ENCODE measurements at regions not wholly inside any gene's neighbourhood (a gene's known extent, or its start where the extent isn't known, plus 50 kb on each side); places are given as distances from the start of the nearest gene placed in this dataset.

DNA sequence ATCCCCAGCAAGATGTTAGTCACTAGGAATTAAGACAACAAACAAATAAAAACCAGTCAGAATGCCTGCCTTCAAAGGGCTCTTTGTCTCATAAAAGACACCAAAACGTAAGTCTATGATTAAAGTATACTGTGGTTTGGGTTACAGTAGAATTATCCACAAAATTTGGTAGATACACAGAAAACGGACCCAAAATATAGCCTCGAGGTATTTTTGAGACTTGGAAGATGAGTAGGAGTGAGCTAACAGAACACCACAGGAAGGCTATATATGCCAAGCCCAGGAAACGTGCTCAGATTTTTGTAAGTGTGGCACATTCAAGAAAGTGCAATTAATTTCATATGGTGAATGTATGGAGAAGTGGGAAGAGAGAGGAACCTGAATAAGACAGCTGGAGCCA is 831.4 kb downstream of the CDH11 start:
- WGBS, 2 donors: 73 to 84% methylated on average over 4 of the region's 4 CpGs
- Histone ChIP-seq H3K27me3 (no peaks in the 10 kb centered on the region), H3K4me3 (replicated peaks in 1 of 3) (no peak overlapping the region), H3K9me3 (no peaks in the 10 kb centered on the region), H3K36me3 (no peaks in the 10 kb centered on the region), H3K4me1 (no peaks in the 10 kb centered on the region), H3K27ac (no peak overlapping the region)
- TF ChIP-seq POLR2A (IDR thresholded peaks at IDR 0.05): no peak
- intact Hi-C loops (cut with DNase I): no loop called here
- no peak for DNase-seq

DNA sequence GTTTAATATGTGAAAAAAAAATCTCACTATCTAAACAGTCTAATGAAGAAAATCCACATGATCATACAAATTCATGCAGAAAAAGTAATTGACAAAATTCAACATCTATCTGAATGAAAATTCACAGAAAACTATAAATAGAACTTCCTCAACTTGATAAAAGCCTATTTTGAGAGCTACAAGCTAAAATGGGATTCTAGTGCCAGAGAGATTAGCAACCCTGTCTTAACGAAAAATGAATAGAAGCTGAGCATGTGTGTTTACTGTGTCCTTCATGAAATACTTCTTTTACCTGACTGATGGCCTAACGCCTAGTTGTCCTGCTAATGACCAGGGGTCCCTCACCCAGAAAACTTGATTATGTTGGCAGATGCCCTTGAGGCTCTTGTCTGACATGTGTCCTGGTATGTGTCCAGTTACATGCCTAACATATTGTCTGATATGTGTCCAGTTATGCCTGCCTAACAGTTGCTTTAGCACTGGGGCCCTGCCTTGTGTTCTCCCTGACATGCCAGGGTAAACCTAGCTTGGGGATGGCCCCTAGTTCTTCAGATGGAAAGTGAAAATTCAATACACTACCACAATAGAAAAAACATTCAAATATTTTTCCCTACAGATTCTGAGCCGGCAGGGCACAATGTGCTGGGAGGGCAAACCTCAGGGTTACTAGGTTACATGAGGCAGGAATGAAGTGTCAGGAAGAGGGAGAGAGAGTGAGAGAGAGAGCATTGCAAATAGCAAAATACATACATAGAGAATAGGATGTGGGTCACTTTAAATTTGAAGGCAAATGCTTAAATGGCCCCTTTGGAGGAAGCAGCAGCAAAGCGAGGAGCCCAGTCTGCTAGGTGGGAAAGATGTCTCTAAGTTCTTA is 834.0 kb downstream of the CDH11 start:
- no peaks in the 10 kb centered on the region for H3K27me3 ChIP-seq
- no peak overlapping the region for H3K27ac ChIP-seq
- TF ChIP-seq POLR2A (IDR thresholded peaks at IDR 0.05): no peak
- TF ChIP-seq, protein P1, sequence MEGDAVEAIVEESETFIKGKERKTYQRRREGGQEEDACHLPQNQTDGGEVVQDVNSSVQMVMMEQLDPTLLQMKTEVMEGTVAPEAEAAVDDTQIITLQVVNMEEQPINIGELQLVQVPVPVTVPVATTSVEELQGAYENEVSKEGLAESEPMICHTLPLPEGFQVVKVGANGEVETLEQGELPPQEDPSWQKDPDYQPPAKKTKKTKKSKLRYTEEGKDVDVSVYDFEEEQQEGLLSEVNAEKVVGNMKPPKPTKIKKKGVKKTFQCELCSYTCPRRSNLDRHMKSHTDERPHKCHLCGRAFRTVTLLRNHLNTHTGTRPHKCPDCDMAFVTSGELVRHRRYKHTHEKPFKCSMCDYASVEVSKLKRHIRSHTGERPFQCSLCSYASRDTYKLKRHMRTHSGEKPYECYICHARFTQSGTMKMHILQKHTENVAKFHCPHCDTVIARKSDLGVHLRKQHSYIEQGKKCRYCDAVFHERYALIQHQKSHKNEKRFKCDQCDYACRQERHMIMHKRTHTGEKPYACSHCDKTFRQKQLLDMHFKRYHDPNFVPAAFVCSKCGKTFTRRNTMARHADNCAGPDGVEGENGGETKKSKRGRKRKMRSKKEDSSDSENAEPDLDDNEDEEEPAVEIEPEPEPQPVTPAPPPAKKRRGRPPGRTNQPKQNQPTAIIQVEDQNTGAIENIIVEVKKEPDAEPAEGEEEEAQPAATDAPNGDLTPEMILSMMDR (IDR thresholded peaks at IDR 0.05): no peak
- no peak overlapping the region for H3K4me3 ChIP-seq (replicated peaks in 1 of 3)
- WGBS, 2 donors: 82 to 84% methylated on average over 4 of the region's 4 CpGs
- intact Hi-C loops (cut with DNase I): no loop called here
- no peaks in the 10 kb centered on the region for H3K36me3 ChIP-seq
- H3K4me1 ChIP-seq: no peaks in the 10 kb centered on the region
- DNase-seq: no peak
- no peaks in the 10 kb centered on the region for H3K9me3 ChIP-seq

DNA sequence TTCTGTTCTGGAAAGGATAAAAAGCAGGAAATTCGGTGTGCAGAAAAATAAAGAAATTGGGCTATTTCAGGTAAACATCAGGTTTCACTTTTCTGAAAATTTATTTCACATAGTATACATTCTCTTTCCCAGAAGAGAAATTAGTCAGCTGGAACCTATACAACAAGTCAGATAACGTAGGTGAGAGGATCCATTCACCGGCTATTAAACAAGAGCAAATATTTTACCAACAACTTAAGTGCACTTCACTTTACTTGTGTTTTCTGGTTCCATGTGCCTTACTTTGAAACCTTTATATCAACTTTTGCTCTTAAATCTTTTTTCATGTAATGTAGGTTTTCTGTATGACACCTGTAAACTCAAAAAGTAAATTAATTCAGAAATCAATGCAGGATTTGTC is 839.7 kb downstream of the CDH11 start:
- no peak for DNase-seq
- no peaks in the 10 kb centered on the region for H3K4me1 ChIP-seq
- no peak overlapping the region for H3K4me3 ChIP-seq (replicated peaks in 1 of 3)
- H3K36me3 ChIP-seq: no peaks in the 10 kb centered on the region
- no peak for TF ChIP-seq POLR2A (IDR thresholded peaks at IDR 0.05)
- TF ChIP-seq, protein P1 (IDR thresholded peaks at IDR 0.05): no peak
- 44 to 45% methylated on average over 3 of the region's 3 CpGs for WGBS, 2 donors
- H3K27ac ChIP-seq: no peak overlapping the region
- no peaks in the 10 kb centered on the region for H3K9me3 ChIP-seq
- intact Hi-C loops (cut with DNase I): no loop called here
- no peaks in the 10 kb centered on the region for H3K27me3 ChIP-seq

- Histone ChIP-seq H3K27ac (no peak overlapping the region), H3K9me3 (no peaks in the 10 kb centered on the region), H3K4me1 (no peaks in the 10 kb centered on the region), H3K27me3 (no peaks in the 10 kb centered on the region), H3K36me3 (no peaks in the 10 kb centered on the region), H3K4me3 (replicated peaks in 1 of 3) (no peak overlapping the region)
- intact Hi-C loops (cut with DNase I): no loop called here
- DNase-seq: no peak
- WGBS, 2 donors: 87 to 88% methylated on average over 9 of the region's 9 CpGs
- no peak for TF ChIP-seq POLR2A (IDR thresholded peaks at IDR 0.05)
- TF ChIP-seq, protein P1 (IDR thresholded peaks at IDR 0.05): no peak
Observed at GRCh38 chr16:64280317-64280716, 841.5 kb downstream of the CDH11 start.

GRCh38 chr16:64278196-64278595 is 843.7 kb downstream of the CDH11 start:
- no peak for DNase-seq
- no peaks in the 10 kb centered on the region for H3K27me3 ChIP-seq
- 73 to 75% methylated on average over 1 of the region's 1 CpG for WGBS, 2 donors
- H3K27ac ChIP-seq: no peak overlapping the region
- H3K36me3 ChIP-seq: no peaks in the 10 kb centered on the region
- no peak for TF ChIP-seq POLR2A (IDR thresholded peaks at IDR 0.05)
- TF ChIP-seq, protein P1 (IDR thresholded peaks at IDR 0.05): no peak
- intact Hi-C loops (cut with DNase I): no loop called here
- no peaks in the 10 kb centered on the region for H3K4me1 ChIP-seq
- no peak overlapping the region for H3K4me3 ChIP-seq (replicated peaks in 1 of 3)
- no peaks in the 10 kb centered on the region for H3K9me3 ChIP-seq

Measured in thyroid gland (tissue), 4 donors.